Duodenal mucosa (tissue), 2 donors: ENCODE measurements at regions not wholly inside any gene's neighbourhood (a gene's known extent, or its start where the extent isn't known, plus 50 kb on each side); places are given as distances from the start of the nearest gene placed in this dataset.

ENCODE experiments used
- H3K27ac ChIP-seq: one replicate; pipeline ENCODE4 v1.7.0; 2013; ENCODE audit warnings: low read depth, low read length
- H3K27me3 ChIP-seq, 2 donors: one replicate each; pipeline ENCODE4 v1.7.0; 2013; ENCODE audit warnings: low read length in 2 of 2, control low read depth in 1 of 2; ENCODE audit not compliant: insufficient read depth in 2 of 2, control insufficient read depth in 1 of 2
- H3K36me3 ChIP-seq, 2 donors: one replicate each; pipeline ENCODE4 v1.7.0; 2013; ENCODE audit warnings: low read length in 2 of 2, control low read depth in 1 of 2; ENCODE audit not compliant: insufficient read depth in 2 of 2, control insufficient read depth in 1 of 2
- H3K4me1 ChIP-seq, 2 donors: one replicate each; pipeline ENCODE4 v1.7.0; 2013; ENCODE audit warnings: low read length in 2 of 2, control low read depth in 1 of 2; ENCODE audit not compliant: insufficient read depth in 2 of 2, control insufficient read depth in 1 of 2
- H3K4me3 ChIP-seq, 2 donors: one replicate each; pipeline ENCODE4 v1.7.0; 2013; ENCODE audit warnings: low read length in 2 of 2, low read depth in 1 of 2
- H3K9ac ChIP-seq, 2 donors: one replicate each; pipeline ENCODE4 v1.7.0; 2013; ENCODE audit warnings: low read length in 2 of 2, low read depth in 1 of 2
- H3K9me3 ChIP-seq, 2 donors: one replicate each; pipeline ENCODE4 v1.7.0; 2013; ENCODE audit warnings: low read length in 2 of 2, control low read depth in 1 of 2; ENCODE audit not compliant: control insufficient read depth in 1 of 2

- Histone ChIP-seq H3K4me1 (no peaks in the 10 kb centered on the region), H3K36me3 (no peaks in the 10 kb centered on the region), H3K27ac (no peak overlapping the region), H3K27me3 (peaks cover 0 to 6% of the 10 kb centered on the region in 2 donors), H3K4me3 (no peak overlapping the region), H3K9me3 (no peaks in the 10 kb centered on the region), H3K9ac (no peak overlapping the region)
Measured at GRCh38 chr2:129893244-129893643, 86.2 kb upstream of the RAB6C start.

- Histone ChIP-seq H3K9me3 (no peaks in the 10 kb centered on the region), H3K9ac (no peak overlapping the region), H3K36me3 (no peaks in the 10 kb centered on the region), H3K4me1 (no peaks in the 10 kb centered on the region), H3K27ac (no peak overlapping the region), H3K27me3 (peaks cover 0 to 2% of the 10 kb centered on the region in 2 donors), H3K4me3 (no peak overlapping the region)
Measured at GRCh38 chr2:129894616-129895015, 84.8 kb upstream of the RAB6C start.

- Histone ChIP-seq H3K9ac (no peak overlapping the region), H3K9me3 (no peaks in the 10 kb centered on the region), H3K36me3 (no peaks in the 10 kb centered on the region), H3K4me3 (no peak overlapping the region), H3K4me1 (no peaks in the 10 kb centered on the region), H3K27me3 (peaks cover 0 to 2% of the 10 kb centered on the region in 2 donors), H3K27ac (no peak overlapping the region)
Measured at GRCh38 chr2:129895061-129895460, 84.4 kb upstream of the RAB6C start.

- Histone ChIP-seq H3K27ac (no peak overlapping the region), H3K9ac (no peak overlapping the region), H3K4me1 (no peaks in the 10 kb centered on the region), H3K9me3 (no peaks in the 10 kb centered on the region), H3K4me3 (no peak overlapping the region), H3K36me3 (no peaks in the 10 kb centered on the region), H3K27me3 (peaks cover 0 to 2% of the 10 kb centered on the region in 2 donors)
Measured at GRCh38 chr2:129895526-129896082, 83.9 kb upstream of the RAB6C start.

- no peak overlapping the region for H3K4me3 ChIP-seq
Measured at GRCh38 chr2:129896226-129897100, 83.0 kb upstream of the RAB6C start.

GRCh38 chr2:129901754-129902415, 77.6 kb upstream of the RAB6C start:
- no peaks in the 10 kb centered on the region for H3K36me3 ChIP-seq
- no peak overlapping the region for H3K4me3 ChIP-seq
- no peaks in the 10 kb centered on the region for H3K4me1 ChIP-seq
- H3K9ac ChIP-seq: no peak overlapping the region
- no peak overlapping the region for H3K27ac ChIP-seq
- no peaks in the 10 kb centered on the region for H3K9me3 ChIP-seq
- no peaks in the 10 kb centered on the region for H3K27me3 ChIP-seq

More at GRCh38 chr2:129896226-129897100, 83.0 kb upstream of the RAB6C start:
- H3K9me3 ChIP-seq: no peaks in the 10 kb centered on the region
- peaks cover 0 to 2% of the 10 kb centered on the region in 2 donors for H3K27me3 ChIP-seq
- H3K27ac ChIP-seq: no peak overlapping the region
- no peaks in the 10 kb centered on the region for H3K4me1 ChIP-seq
- no peaks in the 10 kb centered on the region for H3K36me3 ChIP-seq
- H3K9ac ChIP-seq: no peak overlapping the region

- Histone ChIP-seq H3K36me3 (no peaks in the 10 kb centered on the region), H3K4me1 (no peaks in the 10 kb centered on the region), H3K9me3 (no peaks in the 10 kb centered on the region), H3K4me3 (no peak overlapping the region), H3K27ac (no peak overlapping the region), H3K27me3 (no peaks in the 10 kb centered on the region), H3K9ac (no peak overlapping the region)
Measured at GRCh38 chr2:129902731-129903585, 76.5 kb upstream of the RAB6C start.

GRCh38 chr2:129903586-129904425, 75.7 kb upstream of the RAB6C start:
- Histone ChIP-seq H3K4me3 (no peak overlapping the region), H3K27me3 (no peaks in the 10 kb centered on the region), H3K27ac (no peak overlapping the region), H3K9ac (no peak overlapping the region), H3K9me3 (no peaks in the 10 kb centered on the region), H3K4me1 (no peaks in the 10 kb centered on the region), H3K36me3 (no peaks in the 10 kb centered on the region)
